ENCODE measurements at regions not wholly inside any gene's neighbourhood (a gene's known extent, or its start where the extent isn't known, plus 50 kb on each side); places are given as distances from the start of the nearest gene placed in this dataset.
"Not testable (repeated sequence)": the region's sequence is repeated elsewhere in the genome, so short reads cannot be mapped to it uniquely, and the experiment has no call there.

- Mint-ChIP-seq H3K4me3 (no peak overlapping the region), H3K27me3 (ENCODE audit: insufficient read depth) (peaks cover 15% of the 10 kb centered on the region), H3K9me3 (no peaks in the 10 kb centered on the region), H3K4me1 (ENCODE audit: low read depth) (peaks cover 6% of the 10 kb centered on the region), H3K27ac (no peak overlapping the region), H3K36me3 (ENCODE audit: low read depth) (peaks cover 2% of the 10 kb centered on the region)
- DNase-seq (ENCODE audit: low spot score): no peak
- intact Hi-C loops (cut with micrococcal nuclease): no loop called here
These were observed 119.7 kb upstream of the DLG1 start for GRCh38 chr3:197417911-197418618.

GRCh38 chr3:197417441-197417840 is 119.0 kb upstream of the DLG1 start:
- H3K27ac Mint-ChIP-seq: no peak overlapping the region
- no peaks in the 10 kb centered on the region for H3K9me3 Mint-ChIP-seq
- H3K4me1 Mint-ChIP-seq (ENCODE audit: low read depth): peaks cover 6% of the 10 kb centered on the region
- intact Hi-C loops (cut with micrococcal nuclease): no loop called here
- no peak overlapping the region for H3K4me3 Mint-ChIP-seq
- H3K36me3 Mint-ChIP-seq (ENCODE audit: low read depth): peaks cover 2% of the 10 kb centered on the region
- H3K27me3 Mint-ChIP-seq (ENCODE audit: insufficient read depth): peaks cover 15% of the 10 kb centered on the region
- DNase-seq (ENCODE audit: low spot score): no peak

GRCh38 chr3:197411899-197412298 is 113.5 kb upstream of the DLG1 start:
- intact Hi-C loops (cut with micrococcal nuclease); H3K27me3 Mint-ChIP-seq (ENCODE audit: insufficient read depth); H3K36me3 Mint-ChIP-seq (ENCODE audit: low read depth); DNase-seq (ENCODE audit: low spot score); H3K27ac Mint-ChIP-seq; H3K4me1 Mint-ChIP-seq (ENCODE audit: low read depth); H3K4me3 Mint-ChIP-seq; H3K9me3 Mint-ChIP-seq: not testable (repeated sequence)

GRCh38 chr3:197410170-197410569 is 111.8 kb upstream of the DLG1 start:
- H3K27ac Mint-ChIP-seq; H3K4me3 Mint-ChIP-seq; intact Hi-C loops (cut with micrococcal nuclease); H3K4me1 Mint-ChIP-seq (ENCODE audit: low read depth); H3K9me3 Mint-ChIP-seq; DNase-seq (ENCODE audit: low spot score); H3K36me3 Mint-ChIP-seq (ENCODE audit: low read depth): not testable (repeated sequence)
- peaks cover 10% of the 10 kb centered on the region for H3K27me3 Mint-ChIP-seq (ENCODE audit: insufficient read depth)

GRCh38 chr3:197408177-197408957 is 110.0 kb upstream of the DLG1 start:
- H3K27me3 Mint-ChIP-seq (ENCODE audit: insufficient read depth): peaks cover 10% of the 10 kb centered on the region
- intact Hi-C loops (cut with micrococcal nuclease): no loop called here
- no peak overlapping the region for H3K4me3 Mint-ChIP-seq
- DNase-seq (ENCODE audit: low spot score): no peak
- peaks cover 2% of the 10 kb centered on the region for H3K36me3 Mint-ChIP-seq (ENCODE audit: low read depth)
- no peaks in the 10 kb centered on the region for H3K4me1 Mint-ChIP-seq (ENCODE audit: low read depth)
- no peak overlapping the region for H3K27ac Mint-ChIP-seq
- peaks cover 4% of the 10 kb centered on the region for H3K9me3 Mint-ChIP-seq

GRCh38 chr3:197407526-197407925 is 109.1 kb upstream of the DLG1 start:
- Mint-ChIP-seq H3K36me3 (ENCODE audit: low read depth) (no peaks in the 10 kb centered on the region), H3K4me1 (ENCODE audit: low read depth) (no peaks in the 10 kb centered on the region), H3K4me3 (no peak overlapping the region), H3K27ac (no peak overlapping the region), H3K27me3 (ENCODE audit: insufficient read depth) (peaks cover 9% of the 10 kb centered on the region), H3K9me3 (peaks cover 4% of the 10 kb centered on the region)
- DNase-seq (ENCODE audit: low spot score): no peak
- intact Hi-C loops (cut with micrococcal nuclease): no loop called here

- no peak for DNase-seq (ENCODE audit: low spot score)
- no peaks in the 10 kb centered on the region for H3K36me3 Mint-ChIP-seq (ENCODE audit: low read depth)
- peaks cover 9% of the 10 kb centered on the region for H3K27me3 Mint-ChIP-seq (ENCODE audit: insufficient read depth)
- H3K4me3 Mint-ChIP-seq: no peak overlapping the region
- no peak overlapping the region for H3K27ac Mint-ChIP-seq
- no peaks in the 10 kb centered on the region for H3K4me1 Mint-ChIP-seq (ENCODE audit: low read depth)
- intact Hi-C loops (cut with micrococcal nuclease): no loop called here
- peaks cover 3% of the 10 kb centered on the region for H3K9me3 Mint-ChIP-seq
These were observed 108.6 kb upstream of the DLG1 start for GRCh38 chr3:197407053-197407452.

- DNase-seq (ENCODE audit: low spot score): no peak
- Mint-ChIP-seq H3K27me3 (ENCODE audit: insufficient read depth) (peaks cover 9% of the 10 kb centered on the region), H3K4me1 (ENCODE audit: low read depth) (no peaks in the 10 kb centered on the region), H3K36me3 (ENCODE audit: low read depth) (no peaks in the 10 kb centered on the region), H3K4me3 (no peak overlapping the region), H3K9me3 (no peaks in the 10 kb centered on the region), H3K27ac (no peak overlapping the region)
- intact Hi-C loops (cut with micrococcal nuclease): no loop called here
These were observed 107.9 kb upstream of the DLG1 start for GRCh38 chr3:197406266-197406665.

GRCh38 chr3:197404754-197405153 is 106.3 kb upstream of the DLG1 start:
- no peaks in the 10 kb centered on the region for H3K4me1 Mint-ChIP-seq (ENCODE audit: low read depth)
- no peak for DNase-seq (ENCODE audit: low spot score)
- H3K27me3 Mint-ChIP-seq (ENCODE audit: insufficient read depth): peaks cover 9% of the 10 kb centered on the region
- intact Hi-C loops (cut with micrococcal nuclease): no loop called here
- H3K9me3 Mint-ChIP-seq: no peaks in the 10 kb centered on the region
- H3K4me3 Mint-ChIP-seq: no peak overlapping the region
- H3K27ac Mint-ChIP-seq: no peak overlapping the region
- no peaks in the 10 kb centered on the region for H3K36me3 Mint-ChIP-seq (ENCODE audit: low read depth)

- Mint-ChIP-seq H3K9me3 (no peaks in the 10 kb centered on the region), H3K4me1 (ENCODE audit: low read depth) (no peaks in the 10 kb centered on the region), H3K36me3 (ENCODE audit: low read depth) (no peaks in the 10 kb centered on the region), H3K27me3 (ENCODE audit: insufficient read depth) (peaks cover 9% of the 10 kb centered on the region), H3K27ac (no peak overlapping the region), H3K4me3 (no peak overlapping the region)
- no peak for DNase-seq (ENCODE audit: low spot score)
- intact Hi-C loops (cut with micrococcal nuclease): no loop called here
These were observed 105.6 kb upstream of the DLG1 start for GRCh38 chr3:197404030-197404429.

- H3K9me3 Mint-ChIP-seq; H3K4me3 Mint-ChIP-seq; DNase-seq (ENCODE audit: low spot score); intact Hi-C loops (cut with micrococcal nuclease); H3K36me3 Mint-ChIP-seq (ENCODE audit: low read depth); H3K27ac Mint-ChIP-seq; H3K27me3 Mint-ChIP-seq (ENCODE audit: insufficient read depth): not testable (repeated sequence)
- H3K4me1 Mint-ChIP-seq (ENCODE audit: low read depth): peaks cover 12% of the 10 kb centered on the region
These were observed 104.0 kb upstream of the DLG1 start for GRCh38 chr3:197402401-197402800.

GRCh38 chr3:197399486-197399885 is 101.1 kb upstream of the DLG1 start:
- intact Hi-C loops (cut with micrococcal nuclease): no loop called here
- H3K9me3 Mint-ChIP-seq: no peaks in the 10 kb centered on the region
- no peak overlapping the region for H3K4me3 Mint-ChIP-seq
- peaks cover 19% of the 10 kb centered on the region for H3K4me1 Mint-ChIP-seq (ENCODE audit: low read depth)
- no peaks in the 10 kb centered on the region for H3K36me3 Mint-ChIP-seq (ENCODE audit: low read depth)
- peaks cover 2% of the 10 kb centered on the region for H3K27me3 Mint-ChIP-seq (ENCODE audit: insufficient read depth)
- DNase-seq (ENCODE audit: low spot score): no peak
- no peak overlapping the region for H3K27ac Mint-ChIP-seq

GRCh38 chr3:197398286-197398878 is 100.0 kb upstream of the DLG1 start:
- DNase-seq (ENCODE audit: low spot score): no peak
- H3K36me3 Mint-ChIP-seq (ENCODE audit: low read depth): no peaks in the 10 kb centered on the region
- H3K27me3 Mint-ChIP-seq (ENCODE audit: insufficient read depth): peaks cover 2% of the 10 kb centered on the region
- peak overlapping the region; percentile 68 for H3K27ac Mint-ChIP-seq
- no peak overlapping the region for H3K4me3 Mint-ChIP-seq
- intact Hi-C loops (cut with micrococcal nuclease): no loop called here
- H3K4me1 Mint-ChIP-seq (ENCODE audit: low read depth): peaks cover 26% of the 10 kb centered on the region
- H3K9me3 Mint-ChIP-seq: no peaks in the 10 kb centered on the region

All from activated T-helper 1 cell treated with anti-CD3 and anti-CD28 coated beads, Interleukin-12 subunit alpha, Interleukin-12 subunit beta, Interleukin-2, Interleukin-4 antibody, amounts not matched to agents 30 ng/mL and 10 ng/mL and 1 ng/mL, durations not matched to agents 14 hours and 24 hours and 36 hours (primary cell).